HG03175 (cell line): ENCODE measurements at regions not wholly inside any gene's neighbourhood (a gene's known extent, or its start where the extent isn't known, plus 50 kb on each side); places are given as distances from the start of the nearest gene placed in this dataset.

ENCODE experiments used
- ATAC-seq: cut with Tn5 transposase; IDR thresholded peaks from one replicate; pipeline ENCODE4 v1.9.1; 2021; ENCODE audit warnings: mild to moderate bottlenecking, moderate library complexity; ENCODE audit not compliant: unreplicated experiment

GRCh38 chr1:94646786-94647555 is 105.4 kb upstream of the F3 start:
- ATAC-seq, result no peak

- ATAC-seq, result no peak
Measured at GRCh38 chr1:94646141-94646643, 104.6 kb upstream of the F3 start.

- ATAC-seq, result no peak
Measured at GRCh38 chr1:94644352-94644751, 102.8 kb upstream of the F3 start.

- ATAC-seq, result no peak
Measured at GRCh38 chr1:94643819-94644218, 102.3 kb upstream of the F3 start.

- no peak for ATAC-seq
Measured at GRCh38 chr1:94642617-94643321, 101.2 kb upstream of the F3 start.

- no peak for ATAC-seq
Measured at GRCh38 chr1:94641990-94642389, 100.4 kb upstream of the F3 start.

GRCh38 chr1:94640125-94640524 is 98.6 kb upstream of the F3 start:
- no peak for ATAC-seq

- no peak for ATAC-seq
Measured at GRCh38 chr1:94637121-94637520, 95.6 kb upstream of the F3 start.

GRCh38 chr1:94636624-94637023 is 95.1 kb upstream of the F3 start:
- no peak for ATAC-seq

GRCh38 chr1:94636100-94636499 is 94.5 kb upstream of the F3 start:
- no peak for ATAC-seq

- ATAC-seq, result no peak
Measured at GRCh38 chr1:94634977-94635416, 93.4 kb upstream of the F3 start.

GRCh38 chr1:94633051-94633450 is 91.5 kb upstream of the F3 start:
- no peak for ATAC-seq

GRCh38 chr1:94629259-94630181 is 88.0 kb upstream of the F3 start:
- no peak for ATAC-seq

- no peak for ATAC-seq
Measured at GRCh38 chr1:94628499-94628843, 86.9 kb upstream of the F3 start.

- no peak for ATAC-seq
Measured at GRCh38 chr1:94627771-94628498, 86.4 kb upstream of the F3 start.

- ATAC-seq, result no peak
Measured at GRCh38 chr1:94624203-94624602, 82.6 kb upstream of the F3 start.

- ATAC-seq, result no peak
Measured at GRCh38 chr1:94623560-94624148, 82.1 kb upstream of the F3 start.

- ATAC-seq, result no peak
Measured at GRCh38 chr1:94622757-94623156, 81.2 kb upstream of the F3 start.

GRCh38 chr1:94621802-94622201 is 80.2 kb upstream of the F3 start:
- no peak for ATAC-seq

GRCh38 chr1:94621395-94621794 is 79.8 kb upstream of the F3 start:
- no peak for ATAC-seq
